ENCODE measurements at regions not wholly inside any gene's neighbourhood (a gene's known extent, or its start where the extent isn't known, plus 50 kb on each side); places are given as distances from the start of the nearest gene placed in this dataset.

DNA sequence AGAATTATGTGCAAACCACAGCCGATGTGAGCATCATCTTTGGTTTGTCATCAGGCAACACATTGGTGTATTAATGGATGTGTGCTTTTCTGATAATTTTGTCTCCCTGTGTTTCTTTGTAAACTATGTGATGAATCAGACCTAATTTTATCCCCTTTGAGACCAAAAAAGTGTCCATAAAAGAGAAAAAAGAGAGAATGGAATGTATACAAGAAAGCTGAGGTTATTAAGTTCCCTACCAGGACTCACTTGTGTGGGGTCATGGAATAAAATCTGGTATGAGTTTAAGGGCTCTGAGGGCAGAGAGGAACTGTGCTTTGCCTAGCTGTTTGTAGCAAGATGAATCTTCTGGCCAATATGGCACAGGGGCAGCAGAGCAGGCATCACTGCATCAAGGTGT, 239.5 kb upstream of the HAND2 start:
- no peak for TF ChIP-seq CTCF (conservative IDR thresholded peaks at IDR 0.05 in 1 of 2, IDR thresholded peaks at IDR 0.05 in 1 of 2; ENCODE audit: extremely low read depth in 1 of 2, insufficient read depth in 1 of 2, low read depth in 1 of 2, low read length in 2 of 2)
- no peak for TF ChIP-seq EZH2 (IDR thresholded peaks at IDR 0.05; ENCODE audit: borderline replicate concordance, low read length)

Measured in mammary epithelial cell (primary cell).